Osteoblast (primary cell): ENCODE measurements at regions not wholly inside any gene's neighbourhood (a gene's known extent, or its start where the extent isn't known, plus 50 kb on each side); places are given as distances from the start of the nearest gene placed in this dataset.
A peak's percentile ranks its signal among the peaks of the same experiment; 100 is the strongest.

Experiments
- DNase-seq: peaks from one replicate; pipeline ENCODE4 v3.0.0; 2011; ENCODE audit warnings: low spot score, mixed read lengths; ENCODE audit not compliant: insufficient read length; ENCODE audit errors: missing footprints
- H2AFZ ChIP-seq: 2 replicates; pipeline ENCODE4 v1.6.0; 2011; ENCODE audit warnings: mild to moderate bottlenecking, low read length
- H3K27ac ChIP-seq: 2 replicates; pipeline ENCODE4 v1.5.1; 2011; ENCODE audit warnings: mild to moderate bottlenecking, low read depth, low read length, moderate library complexity
- H3K27me3 ChIP-seq: 2 replicates; pipeline ENCODE4 v1.6.0; 2012; ENCODE audit warnings: mild to moderate bottlenecking, control low read depth, inconsistent platforms, low read length, moderate library complexity; ENCODE audit not compliant: insufficient read depth
- H3K36me3 ChIP-seq: 2 replicates; pipeline ENCODE4 v1.5.1; 2011; ENCODE audit warnings: mild to moderate bottlenecking, low read length, control low read depth, moderate library complexity; ENCODE audit not compliant: insufficient read depth
- H3K4me1 ChIP-seq: 2 replicates; pipeline ENCODE4 v1.5.1; 2011; ENCODE audit warnings: mild to moderate bottlenecking, low read length, control low read depth, moderate library complexity; ENCODE audit not compliant: insufficient read depth
- H3K4me2 ChIP-seq: 2 replicates; pipeline ENCODE4 v1.6.0; 2011; ENCODE audit warnings: mild to moderate bottlenecking, low read length; ENCODE audit not compliant: insufficient read depth
- H3K4me3 ChIP-seq: fragments of 200-600 bp; sonication (generic); 3 replicates; pipeline ENCODE4 v1.5.1; 2012; ENCODE audit warnings: mild to moderate bottlenecking, low read length, inconsistent platforms; ENCODE audit not compliant: insufficient read depth
- H3K79me2 ChIP-seq: 2 replicates; pipeline ENCODE4 v1.6.0; 2012; ENCODE audit warnings: mild to moderate bottlenecking, low read length, control low read depth, inconsistent platforms; ENCODE audit not compliant: insufficient read depth
- H3K9me3 ChIP-seq: 2 replicates; pipeline ENCODE4 v1.5.1; 2011; ENCODE audit warnings: low read depth, low read length, control low read depth
- H4K20me1 ChIP-seq: 2 replicates; pipeline ENCODE4 v1.6.0; 2012; ENCODE audit warnings: mild to moderate bottlenecking, low read length, control low read depth; ENCODE audit not compliant: insufficient read depth
- CTCF ChIP-seq: IDR thresholded peaks from 2 replicates; pipeline ENCODE4 v1.5.1; 2011; ENCODE audit warnings: mild to moderate bottlenecking, low read depth, low read length, moderate library complexity; ENCODE audit errors: extremely low read depth

- no peak overlapping the region for H3K4me3 ChIP-seq
- no peak for TF ChIP-seq CTCF
- DNase-seq = no peak
- H3K9me3 ChIP-seq = no peaks in the 10 kb centered on the region
- H3K27me3 ChIP-seq = no peaks in the 10 kb centered on the region
- H4K20me1 ChIP-seq = no peaks in the 10 kb centered on the region
- no peak overlapping the region for H2AFZ ChIP-seq
- no peaks in the 10 kb centered on the region for H3K36me3 ChIP-seq
- no peak overlapping the region for H3K27ac ChIP-seq
- H3K4me1 ChIP-seq = peaks cover 24% of the 10 kb centered on the region
- H3K4me2 ChIP-seq = no peak overlapping the region
- H3K79me2 ChIP-seq = no peaks in the 10 kb centered on the region
These were observed 584.1 kb downstream of the LRFN5 start for GRCh38 chr14:42190744-42191143.

GRCh38 chr14:42187846-42188245, 581.2 kb downstream of the LRFN5 start:
- H4K20me1 ChIP-seq = no peaks in the 10 kb centered on the region
- H2AFZ ChIP-seq = no peak overlapping the region
- no peaks in the 10 kb centered on the region for H3K36me3 ChIP-seq
- no peak overlapping the region for H3K27ac ChIP-seq
- H3K4me2 ChIP-seq = no peak overlapping the region
- no peak for TF ChIP-seq CTCF
- H3K4me1 ChIP-seq = peaks cover 13% of the 10 kb centered on the region
- H3K9me3 ChIP-seq = no peaks in the 10 kb centered on the region
- DNase-seq = peak; percentile 44
- H3K27me3 ChIP-seq = no peaks in the 10 kb centered on the region
- no peak overlapping the region for H3K4me3 ChIP-seq
- H3K79me2 ChIP-seq = no peaks in the 10 kb centered on the region

GRCh38 chr14:42185718-42186117, 579.0 kb downstream of the LRFN5 start:
- H3K79me2 ChIP-seq = no peaks in the 10 kb centered on the region
- H3K27ac ChIP-seq = no peak overlapping the region
- no peaks in the 10 kb centered on the region for H3K27me3 ChIP-seq
- H3K4me3 ChIP-seq = no peak overlapping the region
- H2AFZ ChIP-seq = no peak overlapping the region
- DNase-seq = no peak
- H3K4me2 ChIP-seq = no peak overlapping the region
- no peak for TF ChIP-seq CTCF
- peaks cover 5% of the 10 kb centered on the region for H3K4me1 ChIP-seq
- H3K36me3 ChIP-seq = no peaks in the 10 kb centered on the region
- H3K9me3 ChIP-seq = no peaks in the 10 kb centered on the region
- H4K20me1 ChIP-seq = no peaks in the 10 kb centered on the region

GRCh38 chr14:42174357-42174756, 567.7 kb downstream of the LRFN5 start:
- H2AFZ ChIP-seq = no peak overlapping the region
- H3K4me3 ChIP-seq = no peak overlapping the region
- no peaks in the 10 kb centered on the region for H3K36me3 ChIP-seq
- no peak overlapping the region for H3K27ac ChIP-seq
- no peaks in the 10 kb centered on the region for H3K79me2 ChIP-seq
- no peak for TF ChIP-seq CTCF
- no peaks in the 10 kb centered on the region for H3K27me3 ChIP-seq
- H4K20me1 ChIP-seq = no peaks in the 10 kb centered on the region
- H3K4me2 ChIP-seq = no peak overlapping the region
- H3K4me1 ChIP-seq = no peaks in the 10 kb centered on the region
- no peak for DNase-seq
- H3K9me3 ChIP-seq = no peaks in the 10 kb centered on the region
